Stimulated activated naive CD8-positive, alpha-beta T cell treated with anti-CD3 and anti-CD28 coated beads, Interleukin-15, Interleukin-2, amounts not matched to agents 100 U/mL and 50 U/mL, for 24 hours (primary cell): ENCODE measurements at regions not wholly inside any gene's neighbourhood (a gene's known extent, or its start where the extent isn't known, plus 50 kb on each side); places are given as distances from the start of the nearest gene placed in this dataset.
"Not testable (repeated sequence)": the region's sequence is repeated elsewhere in the genome, so short reads cannot be mapped to it uniquely, and the experiment has no call there.

Experiments
- ATAC-seq: fragments of 150-1000 bp; cut with Tn5 transposase; one replicate; pipeline ENCODE4 v1.10.0; 2021
- DNase-seq: peaks from one replicate; pipeline ENCODE4 v3.0.0; 2021

DNA sequence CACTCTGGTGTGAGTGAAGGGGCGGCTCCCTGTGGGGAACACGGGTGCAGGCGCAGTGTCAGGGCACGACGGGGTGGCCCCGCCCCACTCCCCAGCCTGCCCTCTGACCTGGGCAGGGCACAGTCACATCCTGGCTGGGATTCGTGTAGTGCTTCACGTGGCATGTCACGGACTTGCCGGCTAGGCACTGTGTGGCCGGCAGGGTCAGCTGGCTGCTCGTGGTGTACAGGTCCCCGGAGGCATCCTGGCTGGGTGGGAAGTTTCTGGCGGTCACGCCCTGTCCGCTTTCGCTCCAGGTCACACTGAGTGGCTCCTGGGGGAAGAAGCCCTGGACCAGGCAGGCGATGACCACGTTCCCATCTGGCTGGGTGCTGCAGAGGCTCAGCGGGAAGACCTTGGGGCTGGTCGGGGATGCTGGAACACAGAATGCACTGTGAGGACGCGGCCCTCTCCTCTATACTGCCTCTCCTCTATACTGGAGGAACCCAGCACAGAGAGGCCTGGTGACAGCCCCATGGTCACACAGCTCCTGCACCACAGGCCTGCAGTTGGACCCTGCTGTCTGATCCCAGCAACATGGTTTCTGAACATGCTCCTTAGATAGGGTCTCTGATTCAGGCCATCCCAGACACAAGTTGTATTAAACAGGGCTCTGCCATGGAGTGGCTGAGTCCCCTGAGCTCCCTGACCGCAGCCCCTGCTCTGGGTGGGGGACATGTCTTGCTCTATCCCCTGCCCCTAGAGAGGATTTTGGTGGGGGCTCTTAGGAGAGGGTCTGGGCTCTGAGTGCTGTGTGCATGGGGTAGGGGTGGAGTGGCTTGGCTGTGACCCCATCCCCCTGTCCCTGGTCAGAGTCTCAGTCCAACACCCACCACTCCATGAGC is 182.1 kb downstream of the TMEM121 start:
- not testable (repeated sequence) for ATAC-seq, DNase-seq

GRCh38 chr14:105709281-105710118 is 183.1 kb downstream of the TMEM121 start:
- no peak for ATAC-seq
- DNase-seq, result no peak

GRCh38 chr14:105710119-105711043 is 184.0 kb downstream of the TMEM121 start:
- no peak for DNase-seq
- ATAC-seq, result no peak

DNA sequence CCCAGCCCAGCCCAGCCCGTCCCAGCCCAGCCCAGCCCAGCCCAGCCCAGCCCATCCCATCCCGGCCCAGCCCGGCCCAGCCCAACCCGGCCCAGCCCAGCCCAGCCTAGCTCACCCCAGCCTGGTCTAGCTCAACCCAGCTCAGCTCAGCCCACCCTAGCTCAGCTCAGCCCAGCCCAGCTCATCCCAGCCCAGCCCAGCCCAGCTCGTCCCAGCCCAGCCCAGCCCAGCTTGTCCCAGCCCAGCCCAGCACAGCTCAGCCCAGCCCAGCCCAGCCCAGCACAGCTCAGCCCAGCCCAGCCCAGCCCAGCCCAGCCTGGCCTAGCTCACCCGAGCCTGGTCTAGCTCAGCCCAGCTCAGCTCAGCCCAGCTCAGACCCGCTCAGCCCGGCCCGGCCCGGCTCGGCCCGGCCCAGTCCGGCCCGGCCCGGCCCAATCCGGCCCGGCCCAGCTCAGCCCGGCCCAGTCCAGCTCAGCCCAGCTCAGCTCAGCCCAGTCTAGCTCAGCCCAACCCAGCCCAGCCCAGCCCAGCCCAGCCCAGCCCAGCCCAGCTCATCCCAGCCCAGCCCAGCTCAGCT is 184.7 kb downstream of the TMEM121 start:
- no peak for ATAC-seq
- DNase-seq, result no peak

GRCh38 chr14:105711841-105712460 is 185.6 kb downstream of the TMEM121 start:
- ATAC-seq (no peak), DNase-seq (no peak)

DNA sequence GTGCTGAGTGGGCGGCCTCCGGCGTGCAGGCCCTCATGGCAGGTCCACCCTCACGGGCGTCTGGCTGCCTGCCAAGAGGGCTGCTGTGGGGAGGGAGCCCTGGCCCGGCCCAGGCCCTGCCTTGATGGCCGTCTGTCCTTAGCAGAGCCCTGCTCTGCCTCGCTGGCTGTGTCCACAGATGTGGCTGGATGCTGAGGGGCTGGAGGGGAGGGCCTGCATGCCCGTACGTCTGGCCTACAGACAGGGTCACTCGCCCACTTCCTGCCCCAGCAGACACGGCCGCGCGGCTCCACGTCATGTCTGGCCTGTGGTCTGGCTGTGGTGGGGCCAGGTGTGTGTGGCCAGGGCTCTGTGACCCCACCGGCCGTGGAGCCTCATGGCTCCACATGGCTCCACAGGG is 186.3 kb downstream of the TMEM121 start:
- DNase-seq, result not testable (repeated sequence)
- ATAC-seq, result peak; percentile 15

GRCh38 chr14:105713160-105713559 is 186.8 kb downstream of the TMEM121 start:
- ATAC-seq, DNase-seq: not testable (repeated sequence)

- not testable (repeated sequence) for ATAC-seq, DNase-seq
Observed at GRCh38 chr14:105713836-105714235, 187.5 kb downstream of the TMEM121 start.

DNA sequence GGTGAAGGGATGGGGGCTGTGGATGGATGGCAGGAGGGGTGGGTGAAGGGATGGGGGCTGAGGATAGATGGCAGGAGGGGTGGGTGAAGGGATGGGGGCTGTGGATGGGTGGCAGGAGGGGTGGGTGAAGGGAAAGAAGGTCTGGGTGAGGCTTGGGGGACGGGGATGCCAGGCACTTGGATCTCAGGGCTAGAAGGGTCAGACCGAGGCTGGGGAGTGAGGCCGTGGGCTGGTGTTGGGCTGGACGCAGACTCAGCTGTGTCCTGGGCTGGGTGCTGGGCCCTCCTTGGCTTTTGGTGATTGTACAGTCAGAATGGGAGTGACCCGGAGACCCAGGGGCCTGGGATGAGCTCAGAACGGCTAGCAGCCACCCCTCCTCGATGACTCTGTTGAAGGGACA is 192.4 kb downstream of the TMEM121 start:
- not testable (repeated sequence) for DNase-seq, ATAC-seq

DNA sequence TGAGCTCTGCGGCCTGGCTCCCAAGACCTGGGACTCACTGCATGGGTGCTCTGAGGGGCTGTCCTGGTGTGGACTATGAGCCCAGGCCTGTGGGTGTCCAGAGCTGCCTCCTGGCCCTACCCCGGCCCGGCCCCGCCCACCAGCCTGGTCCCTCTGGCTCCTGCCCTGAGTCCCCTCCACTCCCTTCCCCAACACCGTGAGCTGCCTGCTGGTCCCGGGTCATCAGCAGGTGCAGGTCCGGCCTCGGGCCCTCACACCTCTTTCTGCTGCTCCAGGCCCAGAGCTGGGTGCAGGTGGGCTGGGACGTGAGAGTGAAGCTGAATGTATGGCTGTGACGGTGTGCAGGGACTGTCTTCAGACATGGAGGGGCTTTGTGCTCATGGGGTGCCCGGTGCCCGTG is 193.7 kb downstream of the TMEM121 start:
- not testable (repeated sequence) for ATAC-seq, DNase-seq

GRCh38 chr14:105720852-105721601 is 194.6 kb downstream of the TMEM121 start:
- DNase-seq, ATAC-seq: not testable (repeated sequence)

GRCh38 chr14:105721602-105721970 is 195.2 kb downstream of the TMEM121 start:
- not testable (repeated sequence) for ATAC-seq, DNase-seq

GRCh38 chr14:105721996-105722709 is 195.8 kb downstream of the TMEM121 start:
- ATAC-seq, DNase-seq: not testable (repeated sequence)

DNA sequence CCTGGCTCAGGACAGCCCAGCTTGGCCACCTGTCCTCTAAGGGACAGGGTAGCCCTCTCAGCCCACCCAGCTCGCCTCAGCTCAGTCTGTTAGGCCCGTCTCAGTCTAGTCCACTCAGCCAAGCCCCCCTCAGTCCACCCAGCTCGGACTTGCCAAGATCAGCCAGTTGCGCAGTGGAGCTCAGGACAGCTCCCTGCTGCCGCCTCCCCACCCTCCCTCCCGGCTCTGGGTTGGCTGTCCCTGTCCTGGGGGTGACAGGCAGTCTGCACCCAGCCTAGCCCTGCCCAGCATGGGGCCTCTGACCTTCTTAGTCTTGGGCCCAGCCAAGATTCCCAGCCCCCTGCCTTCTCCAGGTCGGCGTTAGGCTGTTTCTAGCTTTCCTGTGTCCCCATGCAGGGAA is 196.9 kb downstream of the TMEM121 start:
- not testable (repeated sequence) for ATAC-seq, DNase-seq

DNA sequence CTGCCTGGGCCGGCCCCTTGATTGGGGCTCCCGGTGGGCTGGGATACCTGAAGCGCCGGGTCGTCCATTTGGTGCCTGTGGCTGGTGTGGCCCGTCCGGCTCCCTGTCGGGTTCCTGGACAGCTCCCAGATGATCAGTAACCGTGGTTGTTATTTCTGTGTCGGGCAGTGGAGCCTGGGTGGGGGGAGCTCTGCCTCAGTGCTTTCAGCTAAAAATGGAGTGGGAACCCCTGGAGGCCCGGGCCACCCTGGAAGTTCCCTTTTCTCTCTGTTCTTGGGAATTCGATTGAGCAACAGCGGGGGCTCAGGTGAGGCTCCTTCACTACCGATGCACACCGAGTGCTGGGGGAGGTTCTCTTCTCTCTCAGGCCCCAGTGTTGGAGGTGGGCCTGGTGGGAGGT is 197.4 kb downstream of the TMEM121 start:
- not testable (repeated sequence) for DNase-seq, ATAC-seq

- DNase-seq, ATAC-seq: not testable (repeated sequence)
Observed at GRCh38 chr14:105729825-105730368, 203.5 kb downstream of the TMEM121 start.

GRCh38 chr14:105730731-105731130 is 204.3 kb downstream of the TMEM121 start:
- ATAC-seq, DNase-seq: not testable (repeated sequence)

GRCh38 chr14:105731221-105731985 is 205.0 kb downstream of the TMEM121 start:
- not testable (repeated sequence) for ATAC-seq, DNase-seq
